ENCODE measurements at regions not wholly inside any gene's neighbourhood (a gene's known extent, or its start where the extent isn't known, plus 50 kb on each side); places are given as distances from the start of the nearest gene placed in this dataset.
A peak's percentile ranks its signal among the peaks of the same experiment; 100 is the strongest.

- Mint-ChIP-seq H3K27me3 (ENCODE audit: low read depth) (peaks cover 27% of the 10 kb centered on the region), H3K9me3 (no peaks in the 10 kb centered on the region), H3K36me3 (ENCODE audit: insufficient read depth) (no peaks in the 10 kb centered on the region), H3K4me1 (ENCODE audit: low read depth) (no peaks in the 10 kb centered on the region), H3K4me3 (no peak overlapping the region)
- ATAC-seq (peak; percentile 38 to 55), DNase-seq (no peak)
These were observed 137.1 kb upstream of the THBS1 start for GRCh38 chr15:39443659-39444219.

GRCh38 chr15:39444735-39445470, 136.0 kb upstream of the THBS1 start:
- DNase-seq (no peak), ATAC-seq (no peak)
- Mint-ChIP-seq H3K9me3 (no peaks in the 10 kb centered on the region), H3K27me3 (ENCODE audit: low read depth) (peaks cover 18% of the 10 kb centered on the region), H3K36me3 (ENCODE audit: insufficient read depth) (no peaks in the 10 kb centered on the region), H3K4me1 (ENCODE audit: low read depth) (no peaks in the 10 kb centered on the region), H3K4me3 (no peak overlapping the region)

GRCh38 chr15:39445931-39446330, 134.9 kb upstream of the THBS1 start:
- no peaks in the 10 kb centered on the region for H3K9me3 Mint-ChIP-seq
- no peaks in the 10 kb centered on the region for H3K4me1 Mint-ChIP-seq (ENCODE audit: low read depth)
- peaks cover 20% of the 10 kb centered on the region for H3K27me3 Mint-ChIP-seq (ENCODE audit: low read depth)
- no peak overlapping the region for H3K4me3 Mint-ChIP-seq
- ATAC-seq: no peak
- H3K36me3 Mint-ChIP-seq (ENCODE audit: insufficient read depth): no peaks in the 10 kb centered on the region
- no peak for DNase-seq

- H3K9me3 Mint-ChIP-seq: no peaks in the 10 kb centered on the region
- H3K4me1 Mint-ChIP-seq (ENCODE audit: low read depth): no peaks in the 10 kb centered on the region
- no peak for DNase-seq
- H3K36me3 Mint-ChIP-seq (ENCODE audit: insufficient read depth): no peaks in the 10 kb centered on the region
- H3K4me3 Mint-ChIP-seq: no peak overlapping the region
- no peak for ATAC-seq
- H3K27me3 Mint-ChIP-seq (ENCODE audit: low read depth): peaks cover 17% of the 10 kb centered on the region
These were observed 133.5 kb upstream of the THBS1 start for GRCh38 chr15:39447346-39447745.

- Mint-ChIP-seq H3K27me3 (ENCODE audit: low read depth) (peaks cover 16% of the 10 kb centered on the region), H3K4me1 (ENCODE audit: low read depth) (no peaks in the 10 kb centered on the region), H3K36me3 (ENCODE audit: insufficient read depth) (no peaks in the 10 kb centered on the region), H3K4me3 (no peak overlapping the region), H3K9me3 (no peaks in the 10 kb centered on the region)
- DNase-seq (no peak), ATAC-seq (no peak)
These were observed 133.0 kb upstream of the THBS1 start for GRCh38 chr15:39447881-39448280.

- ATAC-seq: no peak
- Mint-ChIP-seq H3K4me1 (ENCODE audit: low read depth) (no peaks in the 10 kb centered on the region), H3K36me3 (ENCODE audit: insufficient read depth) (no peaks in the 10 kb centered on the region), H3K27me3 (ENCODE audit: low read depth) (peaks cover 16% of the 10 kb centered on the region), H3K9me3 (no peaks in the 10 kb centered on the region), H3K4me3 (no peak overlapping the region)
- DNase-seq: no peak
These were observed 132.5 kb upstream of the THBS1 start for GRCh38 chr15:39448409-39448808.

GRCh38 chr15:39451121-39451688, 129.7 kb upstream of the THBS1 start:
- Mint-ChIP-seq H3K9me3 (no peaks in the 10 kb centered on the region), H3K36me3 (ENCODE audit: insufficient read depth) (no peaks in the 10 kb centered on the region), H3K4me1 (ENCODE audit: low read depth) (no peaks in the 10 kb centered on the region), H3K4me3 (no peak overlapping the region), H3K27me3 (ENCODE audit: low read depth) (peaks cover 11% of the 10 kb centered on the region)
- ATAC-seq (no peak), DNase-seq (no peak)

GRCh38 chr15:39451871-39452270, 129.0 kb upstream of the THBS1 start:
- H3K27me3 Mint-ChIP-seq (ENCODE audit: low read depth): peaks cover 11% of the 10 kb centered on the region
- no peaks in the 10 kb centered on the region for H3K4me1 Mint-ChIP-seq (ENCODE audit: low read depth)
- no peaks in the 10 kb centered on the region for H3K36me3 Mint-ChIP-seq (ENCODE audit: insufficient read depth)
- H3K9me3 Mint-ChIP-seq: no peaks in the 10 kb centered on the region
- H3K4me3 Mint-ChIP-seq: no peak overlapping the region
- ATAC-seq (no peak), DNase-seq (no peak)

GRCh38 chr15:39453620-39454019, 127.3 kb upstream of the THBS1 start:
- Mint-ChIP-seq H3K27me3 (ENCODE audit: low read depth) (peaks cover 5% of the 10 kb centered on the region), H3K9me3 (no peaks in the 10 kb centered on the region), H3K4me3 (no peak overlapping the region), H3K36me3 (ENCODE audit: insufficient read depth) (no peaks in the 10 kb centered on the region), H3K4me1 (ENCODE audit: low read depth) (no peaks in the 10 kb centered on the region)
- DNase-seq (no peak), ATAC-seq (peak in 1 of 2 donors; percentile 43)

GRCh38 chr15:39454189-39454986, 126.5 kb upstream of the THBS1 start:
- no peaks in the 10 kb centered on the region for H3K4me1 Mint-ChIP-seq (ENCODE audit: low read depth)
- peaks cover 5% of the 10 kb centered on the region for H3K27me3 Mint-ChIP-seq (ENCODE audit: low read depth)
- ATAC-seq (no peak), DNase-seq (no peak)
- H3K9me3 Mint-ChIP-seq: no peaks in the 10 kb centered on the region
- H3K4me3 Mint-ChIP-seq: no peak overlapping the region
- no peaks in the 10 kb centered on the region for H3K36me3 Mint-ChIP-seq (ENCODE audit: insufficient read depth)

- no peak overlapping the region for H3K4me3 Mint-ChIP-seq
These were observed 125.3 kb upstream of the THBS1 start for GRCh38 chr15:39455471-39455991.

GRCh38 chr15:39456159-39456558, 124.7 kb upstream of the THBS1 start:
- Mint-ChIP-seq H3K9me3 (no peaks in the 10 kb centered on the region), H3K36me3 (ENCODE audit: insufficient read depth) (no peaks in the 10 kb centered on the region), H3K4me3 (no peak overlapping the region), H3K27me3 (ENCODE audit: low read depth) (peaks cover 3% of the 10 kb centered on the region), H3K4me1 (ENCODE audit: low read depth) (no peaks in the 10 kb centered on the region)
- DNase-seq: no peak
- ATAC-seq: no peak

More at GRCh38 chr15:39455471-39455991, 125.3 kb upstream of the THBS1 start:
- Mint-ChIP-seq H3K27me3 (ENCODE audit: low read depth) (peaks cover 3% of the 10 kb centered on the region), H3K36me3 (ENCODE audit: insufficient read depth) (no peaks in the 10 kb centered on the region), H3K9me3 (no peaks in the 10 kb centered on the region), H3K4me1 (ENCODE audit: low read depth) (no peaks in the 10 kb centered on the region)
- peak in 1 of 2 donors; percentile 40 for ATAC-seq
- DNase-seq: no peak

GRCh38 chr15:39456582-39457330, 124.1 kb upstream of the THBS1 start:
- Mint-ChIP-seq H3K36me3 (ENCODE audit: insufficient read depth) (no peaks in the 10 kb centered on the region), H3K27me3 (ENCODE audit: low read depth) (peaks cover 3% of the 10 kb centered on the region), H3K4me1 (ENCODE audit: low read depth) (no peaks in the 10 kb centered on the region), H3K4me3 (no peak overlapping the region), H3K9me3 (no peaks in the 10 kb centered on the region)
- ATAC-seq: no peak
- DNase-seq: no peak

GRCh38 chr15:39458131-39458530, 122.7 kb upstream of the THBS1 start:
- Mint-ChIP-seq H3K27me3 (ENCODE audit: low read depth) (peaks cover 3% of the 10 kb centered on the region), H3K4me3 (no peak overlapping the region), H3K36me3 (ENCODE audit: insufficient read depth) (no peaks in the 10 kb centered on the region), H3K4me1 (ENCODE audit: low read depth) (no peaks in the 10 kb centered on the region), H3K9me3 (no peaks in the 10 kb centered on the region)
- ATAC-seq (no peak), DNase-seq (no peak)
